ENCODE measurements at regions not wholly inside any gene's neighbourhood (a gene's known extent, or its start where the extent isn't known, plus 50 kb on each side); places are given as distances from the start of the nearest gene placed in this dataset.

DNA sequence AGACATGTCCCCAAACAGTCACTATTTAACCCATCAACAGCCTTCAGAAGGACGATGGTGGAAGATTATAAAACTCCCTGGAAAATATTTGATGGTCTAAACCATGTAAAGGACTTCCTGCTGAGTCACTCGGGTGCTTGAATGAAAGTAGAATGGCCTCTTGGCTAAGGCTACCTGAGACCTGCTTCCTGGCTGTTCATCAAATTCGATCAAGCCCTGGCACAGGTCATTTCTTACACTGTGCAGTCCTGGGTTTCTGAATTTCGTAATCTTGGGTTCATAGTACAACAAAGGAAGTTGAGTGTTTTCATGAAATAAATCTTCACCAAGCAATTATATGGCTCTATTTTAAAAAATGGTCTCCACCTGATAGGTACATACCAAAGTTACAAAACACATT is 260.3 kb upstream of the RNF32 start:
- TF ChIP-seq, protein P1, sequence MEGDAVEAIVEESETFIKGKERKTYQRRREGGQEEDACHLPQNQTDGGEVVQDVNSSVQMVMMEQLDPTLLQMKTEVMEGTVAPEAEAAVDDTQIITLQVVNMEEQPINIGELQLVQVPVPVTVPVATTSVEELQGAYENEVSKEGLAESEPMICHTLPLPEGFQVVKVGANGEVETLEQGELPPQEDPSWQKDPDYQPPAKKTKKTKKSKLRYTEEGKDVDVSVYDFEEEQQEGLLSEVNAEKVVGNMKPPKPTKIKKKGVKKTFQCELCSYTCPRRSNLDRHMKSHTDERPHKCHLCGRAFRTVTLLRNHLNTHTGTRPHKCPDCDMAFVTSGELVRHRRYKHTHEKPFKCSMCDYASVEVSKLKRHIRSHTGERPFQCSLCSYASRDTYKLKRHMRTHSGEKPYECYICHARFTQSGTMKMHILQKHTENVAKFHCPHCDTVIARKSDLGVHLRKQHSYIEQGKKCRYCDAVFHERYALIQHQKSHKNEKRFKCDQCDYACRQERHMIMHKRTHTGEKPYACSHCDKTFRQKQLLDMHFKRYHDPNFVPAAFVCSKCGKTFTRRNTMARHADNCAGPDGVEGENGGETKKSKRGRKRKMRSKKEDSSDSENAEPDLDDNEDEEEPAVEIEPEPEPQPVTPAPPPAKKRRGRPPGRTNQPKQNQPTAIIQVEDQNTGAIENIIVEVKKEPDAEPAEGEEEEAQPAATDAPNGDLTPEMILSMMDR (IDR thresholded peaks at IDR 0.05; ENCODE audit: insufficient read depth, low read depth, low read length) = no peak
- TF ChIP-seq EZH2 (IDR thresholded peaks at IDR 0.05; ENCODE audit: insufficient read depth, low read length) = no peak
